ENCODE measurements at regions not wholly inside any gene's neighbourhood (a gene's known extent, or its start where the extent isn't known, plus 50 kb on each side); places are given as distances from the start of the nearest gene placed in this dataset.

DNA sequence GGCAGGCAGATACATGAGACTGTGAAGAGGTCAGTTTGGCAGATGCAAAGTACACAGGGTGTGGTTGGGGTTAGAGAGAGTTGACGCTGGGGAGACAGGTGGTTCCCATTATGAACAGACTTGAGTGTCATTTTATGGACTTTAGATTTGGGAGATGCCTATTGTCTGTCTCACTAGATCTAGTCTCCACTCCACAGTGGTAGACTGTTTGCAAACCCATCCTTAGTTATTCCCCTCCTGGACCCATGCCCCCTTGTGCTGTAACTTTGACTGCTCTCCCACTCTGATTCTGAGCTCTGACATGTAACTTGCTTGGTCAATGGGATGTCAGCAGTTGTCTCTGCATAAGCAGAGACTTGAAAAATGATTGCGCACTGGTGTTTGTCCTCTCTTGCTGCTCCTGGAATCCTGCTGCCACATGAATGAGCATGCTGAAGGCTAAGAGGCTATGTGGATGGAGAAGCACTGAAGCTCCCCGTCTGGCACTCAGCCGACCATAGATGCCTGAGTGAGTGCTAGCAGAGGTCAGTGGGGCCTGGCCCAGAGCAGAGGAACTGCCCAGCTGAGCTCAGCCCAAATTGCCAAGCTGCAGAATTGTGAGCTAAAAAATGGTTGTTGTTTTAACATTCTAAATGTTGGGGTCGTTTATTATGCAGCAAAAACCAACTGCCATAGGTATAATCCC is 88.2 kb downstream of the FAM43A start:
- Histone ChIP-seq H3K9ac (ENCODE audit: low read length) (no peak overlapping the region), H3K27ac (ENCODE audit: low read length) (no peak overlapping the region), H3K27me3 (ENCODE audit: insufficient read depth, low read depth, low read length) (no peaks in the 10 kb centered on the region), H3F3A (ENCODE audit: insufficient read depth, low read length, poor library complexity, severe bottlenecking) (no peaks in the 10 kb centered on the region), H3K79me2 (replicated peaks; ENCODE audit: insufficient read depth, low read length) (no peaks in the 10 kb centered on the region), H3K4me2 (ENCODE audit: low read length) (no peak overlapping the region), H3K4me3 (ENCODE audit: low read length) (no peak overlapping the region), H3K9me3 (ENCODE audit: low read length) (no peaks in the 10 kb centered on the region), H3K36me3 (ENCODE audit: insufficient read depth, low read length) (no peaks in the 10 kb centered on the region), H3K9me2 (ENCODE audit: insufficient read depth, low read length) (no peaks in the 10 kb centered on the region), H2AFZ (ENCODE audit: low read depth, low read length) (no peak overlapping the region), H4K20me1 (ENCODE audit: insufficient read depth) (no peaks in the 10 kb centered on the region)
- TF ChIP-seq EZH2 (IDR thresholded peaks at IDR 0.05; ENCODE audit: borderline replicate concordance, insufficient read depth, low read length, poor library complexity, severe bottlenecking), result no peak
- no peak for TF ChIP-seq RAD21 (conservative IDR thresholded peaks at IDR 0.05)
- no peak for TF ChIP-seq EP300 (conservative IDR thresholded peaks at IDR 0.05; ENCODE audit: poor library complexity, severe bottlenecking)
- no peak for TF ChIP-seq POLR2AphosphoS5 (IDR thresholded peaks at IDR 0.05)
- TF ChIP-seq SMC3 (conservative IDR thresholded peaks at IDR 0.05; ENCODE audit: poor library complexity), result no peak
- TF ChIP-seq, protein P1, sequence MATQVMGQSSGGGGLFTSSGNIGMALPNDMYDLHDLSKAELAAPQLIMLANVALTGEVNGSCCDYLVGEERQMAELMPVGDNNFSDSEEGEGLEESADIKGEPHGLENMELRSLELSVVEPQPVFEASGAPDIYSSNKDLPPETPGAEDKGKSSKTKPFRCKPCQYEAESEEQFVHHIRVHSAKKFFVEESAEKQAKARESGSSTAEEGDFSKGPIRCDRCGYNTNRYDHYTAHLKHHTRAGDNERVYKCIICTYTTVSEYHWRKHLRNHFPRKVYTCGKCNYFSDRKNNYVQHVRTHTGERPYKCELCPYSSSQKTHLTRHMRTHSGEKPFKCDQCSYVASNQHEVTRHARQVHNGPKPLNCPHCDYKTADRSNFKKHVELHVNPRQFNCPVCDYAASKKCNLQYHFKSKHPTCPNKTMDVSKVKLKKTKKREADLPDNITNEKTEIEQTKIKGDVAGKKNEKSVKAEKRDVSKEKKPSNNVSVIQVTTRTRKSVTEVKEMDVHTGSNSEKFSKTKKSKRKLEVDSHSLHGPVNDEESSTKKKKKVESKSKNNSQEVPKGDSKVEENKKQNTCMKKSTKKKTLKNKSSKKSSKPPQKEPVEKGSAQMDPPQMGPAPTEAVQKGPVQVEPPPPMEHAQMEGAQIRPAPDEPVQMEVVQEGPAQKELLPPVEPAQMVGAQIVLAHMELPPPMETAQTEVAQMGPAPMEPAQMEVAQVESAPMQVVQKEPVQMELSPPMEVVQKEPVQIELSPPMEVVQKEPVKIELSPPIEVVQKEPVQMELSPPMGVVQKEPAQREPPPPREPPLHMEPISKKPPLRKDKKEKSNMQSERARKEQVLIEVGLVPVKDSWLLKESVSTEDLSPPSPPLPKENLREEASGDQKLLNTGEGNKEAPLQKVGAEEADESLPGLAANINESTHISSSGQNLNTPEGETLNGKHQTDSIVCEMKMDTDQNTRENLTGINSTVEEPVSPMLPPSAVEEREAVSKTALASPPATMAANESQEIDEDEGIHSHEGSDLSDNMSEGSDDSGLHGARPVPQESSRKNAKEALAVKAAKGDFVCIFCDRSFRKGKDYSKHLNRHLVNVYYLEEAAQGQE (IDR thresholded peaks at IDR 0.05; ENCODE audit: borderline replicate concordance), result no peak
- no peak for TF ChIP-seq MXI1 (conservative IDR thresholded peaks at IDR 0.05; ENCODE audit: poor library complexity, severe bottlenecking)
- no peak for TF ChIP-seq TAF1 (IDR thresholded peaks at IDR 0.05; ENCODE audit: low read depth)
- TF ChIP-seq, protein P2, sequence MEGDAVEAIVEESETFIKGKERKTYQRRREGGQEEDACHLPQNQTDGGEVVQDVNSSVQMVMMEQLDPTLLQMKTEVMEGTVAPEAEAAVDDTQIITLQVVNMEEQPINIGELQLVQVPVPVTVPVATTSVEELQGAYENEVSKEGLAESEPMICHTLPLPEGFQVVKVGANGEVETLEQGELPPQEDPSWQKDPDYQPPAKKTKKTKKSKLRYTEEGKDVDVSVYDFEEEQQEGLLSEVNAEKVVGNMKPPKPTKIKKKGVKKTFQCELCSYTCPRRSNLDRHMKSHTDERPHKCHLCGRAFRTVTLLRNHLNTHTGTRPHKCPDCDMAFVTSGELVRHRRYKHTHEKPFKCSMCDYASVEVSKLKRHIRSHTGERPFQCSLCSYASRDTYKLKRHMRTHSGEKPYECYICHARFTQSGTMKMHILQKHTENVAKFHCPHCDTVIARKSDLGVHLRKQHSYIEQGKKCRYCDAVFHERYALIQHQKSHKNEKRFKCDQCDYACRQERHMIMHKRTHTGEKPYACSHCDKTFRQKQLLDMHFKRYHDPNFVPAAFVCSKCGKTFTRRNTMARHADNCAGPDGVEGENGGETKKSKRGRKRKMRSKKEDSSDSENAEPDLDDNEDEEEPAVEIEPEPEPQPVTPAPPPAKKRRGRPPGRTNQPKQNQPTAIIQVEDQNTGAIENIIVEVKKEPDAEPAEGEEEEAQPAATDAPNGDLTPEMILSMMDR (IDR thresholded peaks at IDR 0.05; ENCODE audit: poor library complexity, severe bottlenecking), result no peak

DNA sequence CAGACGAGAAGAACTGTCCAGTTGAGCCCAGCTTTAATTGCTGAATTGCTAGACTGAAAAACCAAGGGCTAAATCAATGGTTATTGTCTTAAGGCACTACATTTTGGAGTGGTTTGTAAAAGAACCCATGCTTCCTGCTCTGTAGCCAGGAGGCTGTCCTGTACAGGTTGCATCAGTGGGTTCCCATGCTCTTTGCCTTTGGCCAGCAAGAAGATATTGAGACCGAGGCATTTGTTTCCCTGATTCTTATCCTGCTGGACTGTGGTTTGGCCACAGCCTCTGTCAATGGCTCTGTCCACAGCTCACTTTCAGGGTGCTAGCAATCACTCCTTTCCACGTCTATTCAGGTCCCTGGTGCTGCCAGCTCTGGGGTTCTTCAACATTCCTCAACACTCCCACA is 89.6 kb downstream of the FAM43A start:
- no peak overlapping the region for H2AFZ ChIP-seq (ENCODE audit: low read depth, low read length)
- no peaks in the 10 kb centered on the region for H3K27me3 ChIP-seq (ENCODE audit: insufficient read depth, low read depth, low read length)
- no peak overlapping the region for H3K27ac ChIP-seq (ENCODE audit: low read length)
- H3K36me3 ChIP-seq (ENCODE audit: insufficient read depth, low read length), result no peaks in the 10 kb centered on the region
- H3F3A ChIP-seq (ENCODE audit: insufficient read depth, low read length, poor library complexity, severe bottlenecking), result no peaks in the 10 kb centered on the region
- H3K9ac ChIP-seq (ENCODE audit: low read length), result no peak overlapping the region
- no peaks in the 10 kb centered on the region for H4K20me1 ChIP-seq (ENCODE audit: insufficient read depth)
- H3K4me2 ChIP-seq (ENCODE audit: low read length), result no peak overlapping the region
- no peak overlapping the region for H3K4me3 ChIP-seq (ENCODE audit: low read length)
- no peaks in the 10 kb centered on the region for H3K79me2 ChIP-seq (replicated peaks; ENCODE audit: insufficient read depth, low read length)
- H3K9me2 ChIP-seq (ENCODE audit: insufficient read depth, low read length), result no peaks in the 10 kb centered on the region
- no peaks in the 10 kb centered on the region for H3K9me3 ChIP-seq (ENCODE audit: low read length)
- TF ChIP-seq EZH2 (IDR thresholded peaks at IDR 0.05; ENCODE audit: borderline replicate concordance, insufficient read depth, low read length, poor library complexity, severe bottlenecking), result no peak
- no peak for TF ChIP-seq SMC3 (conservative IDR thresholded peaks at IDR 0.05; ENCODE audit: poor library complexity)
- no peak for TF ChIP-seq RAD21 (conservative IDR thresholded peaks at IDR 0.05)
- no peak for TF ChIP-seq POLR2AphosphoS5 (IDR thresholded peaks at IDR 0.05)
- TF ChIP-seq, protein P1 (IDR thresholded peaks at IDR 0.05; ENCODE audit: borderline replicate concordance), result no peak
- TF ChIP-seq EP300 (conservative IDR thresholded peaks at IDR 0.05; ENCODE audit: poor library complexity, severe bottlenecking), result no peak
- TF ChIP-seq TAF1 (IDR thresholded peaks at IDR 0.05; ENCODE audit: low read depth), result no peak
- TF ChIP-seq, protein P2 (IDR thresholded peaks at IDR 0.05; ENCODE audit: poor library complexity, severe bottlenecking), result no peak
- TF ChIP-seq MXI1 (conservative IDR thresholded peaks at IDR 0.05; ENCODE audit: poor library complexity, severe bottlenecking), result no peak
